Stimulated activated CD4-positive, alpha-beta T cell treated with anti-CD3 and anti-CD28 coated beads, Interleukin-1b, Interleukin-23, amount 100 ng/mL, for 48 hours (primary cell): ENCODE measurements at regions not wholly inside any gene's neighbourhood (a gene's known extent, or its start where the extent isn't known, plus 50 kb on each side); places are given as distances from the start of the nearest gene placed in this dataset.

Experiments used
- DNase-seq: peaks from one replicate; pipeline ENCODE4 v3.0.0-alpha.2; 2020

DNA sequence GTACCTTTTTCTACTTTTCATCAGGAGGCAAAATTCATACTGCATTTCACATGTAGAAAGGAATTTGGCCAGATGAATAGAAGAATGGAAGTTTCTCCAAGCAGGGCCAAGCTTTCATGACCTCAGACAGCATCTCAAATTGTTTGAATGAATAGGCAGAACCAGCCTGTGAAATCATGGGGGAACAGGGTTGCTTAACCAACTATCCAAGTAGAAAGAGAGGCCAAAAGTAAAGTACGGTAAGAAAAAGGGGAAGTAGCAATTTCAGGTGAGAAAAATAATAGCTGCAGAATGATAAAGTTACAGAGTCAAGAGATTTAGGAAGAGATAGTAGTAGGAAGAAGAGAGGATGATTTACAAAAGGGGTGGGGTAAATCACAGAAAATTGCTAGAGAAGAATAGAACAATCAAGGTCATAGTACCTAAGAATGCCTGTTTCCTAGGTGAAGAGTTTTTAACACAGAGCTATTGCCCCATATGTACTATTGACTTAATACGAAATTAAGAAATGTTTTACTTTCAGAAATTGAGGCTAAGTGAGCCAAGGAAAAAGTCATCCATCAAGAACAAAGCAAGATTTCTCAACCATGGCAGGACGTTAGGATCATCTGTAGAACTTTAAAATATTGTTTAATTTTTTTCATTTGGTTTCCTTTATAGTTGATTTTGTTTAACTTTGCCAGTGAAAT lies 177.1 kb upstream of the TET2 start:
- no peak for DNase-seq

GRCh38 chr4:104971462-104971861 lies 175.2 kb upstream of the TET2 start:
- no peak for DNase-seq

DNA sequence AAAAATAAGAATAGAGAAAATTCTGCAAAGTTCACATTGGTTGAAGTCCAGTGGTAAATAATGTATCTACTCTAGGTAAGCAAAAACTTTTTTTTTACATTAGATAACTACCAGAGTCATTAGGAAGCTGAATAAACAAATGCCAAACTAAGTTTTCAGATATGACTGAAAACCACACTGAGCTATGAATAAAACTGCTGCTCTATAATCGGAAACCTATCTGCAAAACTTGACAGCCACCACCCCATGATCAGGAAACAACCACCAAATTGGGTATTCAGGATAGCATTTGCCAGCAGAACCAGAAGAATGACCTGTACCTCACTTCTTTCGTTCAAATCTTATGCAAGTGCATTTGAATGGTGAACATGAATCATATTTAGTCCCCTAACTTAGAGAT lies 173.0 kb upstream of the TET2 start:
- no peak for DNase-seq

DNA sequence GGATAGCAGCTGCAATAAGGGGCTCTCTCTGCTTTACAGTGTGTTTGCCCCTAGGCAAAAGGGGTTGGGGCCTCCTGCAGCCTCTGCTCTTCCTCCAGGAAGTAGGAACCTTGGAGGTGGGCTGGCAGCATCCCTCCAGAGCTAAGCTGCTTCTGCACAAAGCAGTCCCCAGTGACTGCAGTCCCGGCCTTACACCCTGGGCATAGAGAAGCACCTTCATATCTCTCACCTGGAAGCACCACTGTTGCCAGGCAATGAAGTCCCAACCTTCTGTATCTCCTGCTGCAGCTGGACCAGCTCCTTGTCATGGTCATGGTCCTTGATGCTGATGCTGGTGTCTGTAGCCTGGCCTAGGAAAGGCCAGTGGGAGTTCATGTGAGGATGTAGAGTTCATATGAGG lies 171.1 kb upstream of the TET2 start:
- no peak for DNase-seq

GRCh38 chr4:104976262-104976661 lies 170.4 kb upstream of the TET2 start:
- no peak for DNase-seq

DNA sequence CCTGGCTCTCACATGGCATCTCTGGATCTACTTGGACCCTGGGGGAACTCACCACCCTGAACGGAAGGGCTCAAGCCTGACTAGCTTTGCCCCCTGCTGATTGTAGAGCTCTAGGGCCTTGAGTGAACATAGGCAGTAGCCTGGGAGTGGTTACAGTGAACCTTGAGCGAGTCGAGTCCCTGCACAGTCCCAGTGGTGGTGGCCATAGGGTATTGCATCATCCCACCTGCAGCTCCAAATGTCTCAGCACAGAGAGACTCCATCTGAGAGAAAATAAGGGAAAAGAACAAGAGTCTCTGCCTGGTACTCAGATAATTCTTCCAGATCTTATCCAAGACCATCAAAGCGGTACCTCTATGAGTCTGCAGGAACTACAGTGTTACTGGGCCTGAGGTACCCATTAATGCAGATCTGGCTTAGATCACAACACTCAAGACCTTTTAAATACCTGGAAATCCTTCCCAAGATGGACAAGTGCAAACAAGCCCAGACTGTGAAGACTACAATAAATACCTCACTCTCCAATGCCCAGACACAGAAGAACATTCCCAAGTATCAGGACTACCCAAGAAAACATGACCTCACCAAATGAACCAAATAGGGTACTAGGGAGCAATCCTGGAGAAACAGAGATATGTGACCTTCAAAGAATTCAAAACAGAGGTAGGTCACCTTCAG lies 167.5 kb upstream of the TET2 start:
- no peak for DNase-seq

GRCh38 chr4:104983615-104984179 lies 163.0 kb upstream of the TET2 start:
- DNase-seq, result no peak

DNA sequence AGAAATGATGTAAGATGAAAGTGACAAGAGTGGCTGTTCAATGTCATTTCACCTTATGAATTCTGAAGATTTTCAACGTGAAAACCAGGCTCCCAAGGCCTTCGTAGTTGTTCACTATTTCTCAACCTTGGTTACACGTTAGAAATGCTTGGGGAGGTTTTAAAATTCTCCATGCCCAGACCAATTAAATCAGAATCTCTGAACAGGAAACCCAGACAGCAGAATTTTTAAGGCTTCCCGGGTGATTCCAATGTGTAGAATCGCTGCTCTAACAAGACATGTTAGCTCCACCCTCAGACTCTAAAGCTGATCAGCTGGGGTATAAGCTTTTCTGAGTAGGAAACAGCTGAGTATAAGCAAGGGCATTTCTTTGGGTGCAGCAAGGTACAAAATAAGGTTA lies 160.4 kb upstream of the TET2 start:
- DNase-seq, result no peak

DNA sequence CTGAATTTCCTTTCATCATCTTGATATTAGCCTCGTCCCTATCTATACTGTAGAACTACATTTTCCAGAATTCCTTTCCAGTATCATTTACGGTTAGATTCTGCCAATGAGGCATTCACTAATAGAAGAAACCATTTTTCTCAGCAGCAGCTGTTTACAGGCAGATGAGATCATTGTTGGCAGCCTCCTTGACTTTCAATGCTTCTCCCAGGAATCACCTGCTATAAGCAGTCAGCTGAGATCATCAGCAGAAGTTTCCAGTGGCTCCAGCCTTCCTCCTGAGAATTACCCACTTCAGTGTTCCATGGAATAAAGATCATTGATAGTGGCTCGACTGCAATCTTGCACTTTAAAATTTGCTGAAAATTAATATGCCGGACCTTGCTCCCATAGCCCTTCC lies 157.3 kb upstream of the TET2 start:
- DNase-seq, result no peak

GRCh38 chr4:105002278-105002677 lies 144.4 kb upstream of the TET2 start:
- no peak for DNase-seq

GRCh38 chr4:105014234-105014633 lies 132.4 kb upstream of the TET2 start:
- DNase-seq, result no peak

DNA sequence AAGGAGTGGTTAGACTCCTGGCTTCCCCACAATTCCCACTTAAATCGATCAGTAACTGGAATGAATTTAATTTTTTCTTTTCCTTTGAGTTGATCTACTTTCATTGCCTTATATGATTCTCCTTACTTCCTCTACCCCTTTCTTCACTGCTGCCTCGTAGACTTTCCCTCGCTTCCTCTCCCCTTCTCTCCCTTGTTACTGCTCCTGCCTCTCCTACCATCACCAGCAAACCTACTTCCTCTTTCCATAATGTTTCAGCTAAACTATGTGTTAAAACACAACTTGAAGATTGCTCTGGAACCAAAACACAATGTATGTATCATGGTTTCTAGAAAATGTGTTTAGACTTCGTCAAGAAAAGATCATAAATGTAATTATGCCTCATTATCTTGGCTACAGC lies 132.0 kb upstream of the TET2 start:
- no peak for DNase-seq

DNA sequence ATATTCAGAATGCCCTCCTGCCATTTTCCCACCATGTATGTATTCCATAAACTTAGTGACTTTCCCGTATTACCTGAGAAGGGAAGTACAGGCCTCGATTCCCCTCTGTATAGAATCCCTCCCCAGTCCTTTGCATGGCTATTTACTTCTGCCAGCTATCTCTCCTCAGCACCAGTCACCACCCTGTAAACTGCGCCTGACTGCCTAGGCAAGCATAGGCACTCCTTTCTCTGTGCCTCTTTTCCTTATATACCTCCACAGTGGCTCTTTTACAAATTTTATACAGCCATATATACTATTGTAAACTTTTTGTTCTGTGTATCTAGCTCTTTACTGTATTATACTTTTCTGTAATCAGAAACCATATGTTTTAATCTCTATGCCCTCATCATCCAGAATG lies 130.9 kb upstream of the TET2 start:
- no peak for DNase-seq

DNA sequence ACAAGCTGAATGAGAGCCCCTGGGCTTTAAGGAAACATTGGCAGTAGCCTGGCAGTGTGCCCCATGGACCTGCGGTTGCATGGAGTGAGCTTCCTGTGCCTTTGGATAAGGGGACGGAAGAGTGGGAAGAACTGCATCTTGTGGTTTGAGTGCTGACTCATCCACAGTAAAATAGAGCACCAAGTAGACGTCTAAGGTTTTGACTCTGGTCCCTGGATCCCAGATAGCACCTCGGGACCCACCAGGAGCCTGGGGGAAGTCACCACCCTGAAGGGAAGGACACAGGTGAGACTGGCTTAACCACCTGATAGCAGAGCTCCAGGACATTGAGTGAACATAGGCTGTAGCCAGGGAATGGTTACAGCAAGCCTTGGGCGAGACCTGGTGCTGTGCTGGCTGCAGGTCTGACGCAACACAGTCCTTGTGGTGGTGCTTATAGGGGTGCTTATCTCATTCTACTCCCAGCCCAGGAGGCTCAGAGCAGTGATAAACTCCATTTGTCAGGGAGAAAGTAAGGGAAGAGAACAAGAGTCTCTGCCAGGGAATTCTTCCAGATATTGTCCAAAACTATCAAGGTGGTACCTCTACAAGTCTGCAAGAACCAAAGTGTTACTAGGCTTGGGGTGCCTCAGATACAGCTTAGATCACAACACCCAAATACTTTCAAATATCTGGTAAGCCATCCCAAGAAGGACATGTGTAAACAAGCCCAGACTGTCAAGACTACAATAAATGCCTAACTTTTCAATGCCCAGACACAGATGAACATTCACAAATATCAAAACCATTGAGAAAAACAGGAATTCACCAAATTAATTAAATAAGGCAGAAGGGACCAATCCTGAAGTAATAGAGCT lies 123.6 kb upstream of the TET2 start:
- no peak for DNase-seq

DNA sequence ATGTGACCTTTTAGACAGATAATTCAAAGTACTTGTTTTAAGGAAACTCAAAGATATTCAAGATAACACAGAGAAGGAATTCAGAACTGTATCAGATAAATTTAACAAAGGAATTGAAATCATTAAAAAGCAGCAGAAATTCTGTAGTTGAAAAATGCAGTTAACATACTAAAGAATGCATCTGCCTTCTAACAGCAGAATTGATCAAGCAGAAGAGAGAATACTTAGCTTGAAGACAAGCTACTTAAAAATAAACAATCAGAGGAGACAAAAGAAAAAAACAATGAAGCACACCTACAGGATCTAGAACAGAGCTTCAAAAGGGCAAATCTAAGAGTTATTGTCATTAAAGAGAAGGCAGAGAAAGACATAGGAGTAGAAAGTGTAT lies 123.0 kb upstream of the TET2 start:
- DNase-seq, result no peak

DNA sequence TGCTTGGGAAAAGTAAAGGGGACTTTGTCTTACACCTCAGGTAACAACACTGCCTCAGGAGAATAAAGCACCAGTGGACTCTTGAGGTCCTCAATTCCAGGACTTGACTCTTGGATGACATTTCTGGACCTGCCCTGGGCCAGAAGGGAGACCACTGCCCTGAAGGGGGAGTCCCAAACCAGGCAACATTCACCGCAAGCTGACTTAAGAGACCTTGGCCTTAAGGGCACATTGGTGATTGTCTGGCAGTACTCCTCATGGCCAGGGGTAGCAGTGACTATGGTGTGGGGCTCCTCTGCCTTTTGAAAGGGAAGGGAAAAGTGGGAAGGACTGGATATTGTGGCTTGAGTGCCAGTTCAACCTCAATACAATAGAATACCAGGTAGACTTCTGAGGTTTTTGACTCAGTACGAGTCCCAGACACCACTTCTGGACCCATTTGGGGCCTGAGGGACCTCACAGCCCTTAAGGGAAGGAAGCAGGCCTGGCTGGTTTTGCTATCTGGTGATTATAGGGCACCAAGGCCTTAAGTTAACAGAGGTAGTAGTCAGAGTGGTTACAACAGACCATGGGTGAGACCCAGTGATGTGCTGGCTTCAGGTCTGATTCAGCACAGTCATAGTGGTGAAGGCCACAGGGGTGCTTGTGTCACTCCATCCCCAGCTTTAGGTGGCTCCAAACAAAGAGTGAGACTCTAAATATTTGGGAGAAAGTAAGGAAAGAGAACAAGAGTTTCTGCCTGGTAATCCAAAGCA lies 121.2 kb upstream of the TET2 start:
- no peak for DNase-seq

DNA sequence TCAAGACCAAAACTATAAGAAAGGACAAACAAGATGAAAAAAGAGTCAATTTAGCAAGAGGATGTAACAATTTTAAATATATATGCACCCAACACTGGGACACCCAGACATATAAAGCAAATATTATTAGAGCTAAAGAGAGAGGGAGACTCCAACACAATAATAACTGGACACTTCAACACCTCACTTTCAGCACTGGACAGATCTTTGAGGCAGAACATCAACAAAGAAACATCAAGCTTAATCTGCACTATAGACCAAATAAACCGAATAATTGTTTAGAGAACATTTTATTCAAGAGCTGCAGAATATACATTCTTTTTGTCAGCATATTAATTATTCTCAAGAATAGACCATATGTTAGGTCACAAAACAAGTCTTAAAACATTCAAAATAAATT lies 109.7 kb upstream of the TET2 start:
- no peak for DNase-seq

DNA sequence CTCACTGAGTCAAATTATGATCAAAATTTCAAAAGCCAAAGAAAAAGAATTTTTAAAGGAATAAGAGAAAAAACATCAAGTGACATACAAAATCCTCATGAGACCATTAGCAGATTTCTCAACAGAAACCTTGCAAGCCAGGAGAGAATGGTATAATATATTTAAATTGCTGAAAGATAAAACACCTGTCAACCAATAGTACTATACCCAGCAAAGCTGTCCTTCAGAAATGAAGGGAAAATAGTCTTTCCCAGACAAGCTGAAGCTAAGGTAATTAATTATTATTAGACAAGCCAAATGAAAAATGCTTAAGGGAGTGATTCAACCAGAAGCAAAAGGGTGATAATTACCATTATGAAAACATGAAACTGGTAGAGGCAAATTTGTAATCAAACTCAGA lies 104.2 kb upstream of the TET2 start:
- DNase-seq, result no peak

- no peak for DNase-seq
These were observed 95.8 kb upstream of the TET2 start for GRCh38 chr4:105050896-105051295.

GRCh38 chr4:105057370-105058105 lies 89.1 kb upstream of the TET2 start:
- DNase-seq, result no peak

- DNase-seq, result no peak
These were observed 88.4 kb upstream of the TET2 start for GRCh38 chr4:105058177-105058812.

- peak; percentile 6 for DNase-seq
These were observed 87.3 kb upstream of the TET2 start for GRCh38 chr4:105059337-105059736.
